HG03460 (cell line): ENCODE measurements at regions not wholly inside any gene's neighbourhood (a gene's known extent, or its start where the extent isn't known, plus 50 kb on each side); places are given as distances from the start of the nearest gene placed in this dataset.
"Not testable (repeated sequence)": the region's sequence is repeated elsewhere in the genome, so short reads cannot be mapped to it uniquely, and the experiment has no call there.

ENCODE experiments used
- ATAC-seq: cut with Tn5 transposase; IDR thresholded peaks from one replicate; pipeline ENCODE4 v1.9.1; 2021; ENCODE audit not compliant: unreplicated experiment

- no peak for ATAC-seq
Observed at GRCh38 chr15:31178705-31179104, 77.2 kb upstream of the TRPM1 start.

GRCh38 chr15:31179693-31180092 lies 78.2 kb upstream of the TRPM1 start:
- ATAC-seq, result no peak

GRCh38 chr15:31193291-31193690 lies 91.8 kb upstream of the TRPM1 start:
- ATAC-seq, result no peak

- no peak for ATAC-seq
Observed at GRCh38 chr15:31195871-31196270, 94.3 kb upstream of the TRPM1 start.

GRCh38 chr15:31197497-31198414 lies 96.2 kb upstream of the TRPM1 start:
- no peak for ATAC-seq

GRCh38 chr15:31200735-31201151 lies 99.2 kb upstream of the TRPM1 start:
- no peak for ATAC-seq

GRCh38 chr15:31202953-31203352 lies 101.4 kb upstream of the TRPM1 start:
- ATAC-seq, result no peak

- no peak for ATAC-seq
Observed at GRCh38 chr15:31203999-31204398, 102.5 kb upstream of the TRPM1 start.

- ATAC-seq, result no peak
Observed at GRCh38 chr15:31206386-31207181, 105.1 kb upstream of the TRPM1 start.

- ATAC-seq, result no peak
Observed at GRCh38 chr15:31207246-31207645, 105.7 kb upstream of the TRPM1 start.

- not testable (repeated sequence) for ATAC-seq
Observed at GRCh38 chr15:31207861-31208260, 106.3 kb upstream of the TRPM1 start.

GRCh38 chr15:31208817-31209216 lies 107.3 kb upstream of the TRPM1 start:
- no peak for ATAC-seq

GRCh38 chr15:31211353-31211752 lies 109.8 kb upstream of the TRPM1 start:
- no peak for ATAC-seq

GRCh38 chr15:31212326-31213080 lies 111.0 kb upstream of the TRPM1 start:
- ATAC-seq, result no peak

GRCh38 chr15:31214158-31214863 lies 112.3 kb upstream of the KLF13 start:
- ATAC-seq, result no peak

- no peak for ATAC-seq
Observed at GRCh38 chr15:31214864-31215489, 111.7 kb upstream of the KLF13 start.

GRCh38 chr15:31215490-31216214 lies 111.0 kb upstream of the KLF13 start:
- ATAC-seq, result peak; percentile 71

GRCh38 chr15:31216215-31216911 lies 110.3 kb upstream of the KLF13 start:
- ATAC-seq, result peak; percentile 38

GRCh38 chr15:31217067-31217466 lies 109.6 kb upstream of the KLF13 start:
- no peak for ATAC-seq
